Muscle layer of colon (tissue), 2 donors: ENCODE measurements at regions not wholly inside any gene's neighbourhood (a gene's known extent, or its start where the extent isn't known, plus 50 kb on each side); places are given as distances from the start of the nearest gene placed in this dataset.

Experiments used
- H3K27ac ChIP-seq: one replicate; pipeline ENCODE4 v1.7.0; 2013; ENCODE audit warnings: low read depth, mild to moderate bottlenecking, low read length, moderate library complexity
- H3K27me3 ChIP-seq, 2 donors: one replicate each; pipeline ENCODE4 v1.7.0; 2013; ENCODE audit warnings: low read length in 2 of 2, mild to moderate bottlenecking in 2 of 2; ENCODE audit not compliant: insufficient read depth in 2 of 2, control insufficient read depth in 1 of 2
- H3K36me3 ChIP-seq: one replicate; pipeline ENCODE4 v1.7.0; 2013; ENCODE audit warnings: mild to moderate bottlenecking, low read length; ENCODE audit not compliant: insufficient read depth
- H3K4me1 ChIP-seq: one replicate; pipeline ENCODE4 v1.7.0; 2013; ENCODE audit warnings: mild to moderate bottlenecking, low read length; ENCODE audit not compliant: insufficient read depth
- H3K4me3 ChIP-seq, 2 donors: one replicate each; pipeline ENCODE4 v1.7.0; 2013; ENCODE audit warnings: low read length in 2 of 2, low read depth in 1 of 2, mild to moderate bottlenecking in 1 of 2, moderate library complexity in 1 of 2
- H3K9ac ChIP-seq: one replicate; pipeline ENCODE4 v1.7.0; 2013; ENCODE audit warnings: low read length
- H3K9me3 ChIP-seq: one replicate; pipeline ENCODE4 v1.7.0; 2013; ENCODE audit warnings: mild to moderate bottlenecking, low read length
- donor health status: abdominal sarcoma.
- donor health status: Adenocarcinoma of cecum.

- Histone ChIP-seq H3K4me1 (no peaks in the 10 kb centered on the region), H3K4me3 (no peak overlapping the region), H3K9me3 (no peaks in the 10 kb centered on the region), H3K27ac (no peak overlapping the region), H3K9ac (no peak overlapping the region), H3K27me3 (no peaks in the 10 kb centered on the region), H3K36me3 (no peaks in the 10 kb centered on the region)
Measured at GRCh38 chr4:24256066-24256465, 328.3 kb downstream of the DHX15 start.

GRCh38 chr4:24252121-24252520, 332.2 kb downstream of the DHX15 start:
- no peaks in the 10 kb centered on the region for H3K36me3 ChIP-seq

GRCh38 chr4:24251589-24251988, 332.8 kb downstream of the DHX15 start:
- peaks cover 7% of the 10 kb centered on the region for H3K4me1 ChIP-seq
- H3K36me3 ChIP-seq, result no peaks in the 10 kb centered on the region
- no peak overlapping the region for H3K9ac ChIP-seq
- H3K9me3 ChIP-seq, result no peaks in the 10 kb centered on the region
- no peaks in the 10 kb centered on the region for H3K27me3 ChIP-seq
- no peak overlapping the region for H3K27ac ChIP-seq
- H3K4me3 ChIP-seq, result no peak overlapping the region

More at GRCh38 chr4:24252121-24252520, 332.2 kb downstream of the DHX15 start:
- Histone ChIP-seq H3K9ac (no peak overlapping the region), H3K27me3 (no peaks in the 10 kb centered on the region), H3K27ac (no peak overlapping the region), H3K9me3 (no peaks in the 10 kb centered on the region), H3K4me1 (peaks cover 7% of the 10 kb centered on the region), H3K4me3 (no peak overlapping the region)

- H3K27ac ChIP-seq, result no peak overlapping the region
- no peak overlapping the region for H3K4me3 ChIP-seq
- H3K36me3 ChIP-seq, result no peaks in the 10 kb centered on the region
- H3K4me1 ChIP-seq, result peaks cover 7% of the 10 kb centered on the region
- H3K27me3 ChIP-seq, result no peaks in the 10 kb centered on the region
- no peaks in the 10 kb centered on the region for H3K9me3 ChIP-seq
- H3K9ac ChIP-seq, result no peak overlapping the region
Measured at GRCh38 chr4:24249972-24250371, 334.4 kb downstream of the DHX15 start.

GRCh38 chr4:24248674-24249630, 335.4 kb downstream of the DHX15 start:
- no peak overlapping the region for H3K27ac ChIP-seq

GRCh38 chr4:24245491-24245820, 338.9 kb downstream of the DHX15 start:
- Histone ChIP-seq H3K9ac (no peak overlapping the region), H3K9me3 (no peaks in the 10 kb centered on the region), H3K4me1 (peaks cover 7% of the 10 kb centered on the region), H3K27ac (no peak overlapping the region), H3K36me3 (no peaks in the 10 kb centered on the region), H3K4me3 (no peak overlapping the region), H3K27me3 (no peaks in the 10 kb centered on the region)

More at GRCh38 chr4:24248674-24249630, 335.4 kb downstream of the DHX15 start:
- peaks cover 7% of the 10 kb centered on the region for H3K4me1 ChIP-seq
- no peaks in the 10 kb centered on the region for H3K27me3 ChIP-seq
- H3K9ac ChIP-seq, result no peak overlapping the region
- no peaks in the 10 kb centered on the region for H3K9me3 ChIP-seq
- no peak overlapping the region for H3K4me3 ChIP-seq
- no peaks in the 10 kb centered on the region for H3K36me3 ChIP-seq

GRCh38 chr4:24244663-24245490, 339.5 kb downstream of the DHX15 start:
- no peaks in the 10 kb centered on the region for H3K36me3 ChIP-seq
- H3K27me3 ChIP-seq, result no peaks in the 10 kb centered on the region
- H3K9me3 ChIP-seq, result no peaks in the 10 kb centered on the region
- H3K9ac ChIP-seq, result no peak overlapping the region
- no peak overlapping the region for H3K27ac ChIP-seq
- peaks cover 7% of the 10 kb centered on the region for H3K4me1 ChIP-seq
- no peak overlapping the region for H3K4me3 ChIP-seq

GRCh38 chr4:24243641-24244040, 340.7 kb downstream of the DHX15 start:
- Histone ChIP-seq H3K4me3 (no peak overlapping the region), H3K36me3 (no peaks in the 10 kb centered on the region), H3K4me1 (peaks cover 2% of the 10 kb centered on the region), H3K27ac (no peak overlapping the region), H3K27me3 (no peaks in the 10 kb centered on the region), H3K9ac (no peak overlapping the region), H3K9me3 (no peaks in the 10 kb centered on the region)

- no peak overlapping the region for H3K9ac ChIP-seq
- H3K4me1 ChIP-seq, result no peaks in the 10 kb centered on the region
- no peaks in the 10 kb centered on the region for H3K27me3 ChIP-seq
- no peak overlapping the region for H3K27ac ChIP-seq
- H3K4me3 ChIP-seq, result no peak overlapping the region
- no peaks in the 10 kb centered on the region for H3K36me3 ChIP-seq
- H3K9me3 ChIP-seq, result no peaks in the 10 kb centered on the region
Measured at GRCh38 chr4:24241511-24241910, 342.8 kb downstream of the DHX15 start.

- Histone ChIP-seq H3K4me1 (no peaks in the 10 kb centered on the region), H3K9me3 (no peaks in the 10 kb centered on the region), H3K4me3 (no peak overlapping the region), H3K36me3 (no peaks in the 10 kb centered on the region), H3K27ac (no peak overlapping the region), H3K27me3 (no peaks in the 10 kb centered on the region), H3K9ac (no peak overlapping the region)
Measured at GRCh38 chr4:24240655-24241054, 343.7 kb downstream of the DHX15 start.

- H3K9ac ChIP-seq, result no peak overlapping the region
- H3K27me3 ChIP-seq, result no peaks in the 10 kb centered on the region
- no peaks in the 10 kb centered on the region for H3K4me1 ChIP-seq
- no peaks in the 10 kb centered on the region for H3K36me3 ChIP-seq
- no peak overlapping the region for H3K27ac ChIP-seq
- H3K9me3 ChIP-seq, result no peaks in the 10 kb centered on the region
- no peak overlapping the region for H3K4me3 ChIP-seq
Measured at GRCh38 chr4:24237709-24238108, 346.6 kb downstream of the DHX15 start.
